Keratinocyte (primary cell): ENCODE measurements at regions not wholly inside any gene's neighbourhood (a gene's known extent, or its start where the extent isn't known, plus 50 kb on each side); places are given as distances from the start of the nearest gene placed in this dataset.

Source experiments
- DNase-seq: peaks from one replicate; pipeline ENCODE4 v3.0.0-alpha.2; 2011; ENCODE audit warnings: low read depth, missing footprints, low spot score
- FAIRE-seq: peaks from 2 replicates; lab custom pipeline; 2011; peaks lifted over from hg19 to GRCh38; lab: Jason Lieb, UNC
- H2AFZ ChIP-seq: 2 replicates; pipeline ENCODE4 v1.6.0; 2012; ENCODE audit warnings: low read length, control low read depth, inconsistent platforms; ENCODE audit not compliant: control insufficient read depth
- H3K27ac ChIP-seq: 2 replicates; pipeline ENCODE4 v1.5.1; 2011; ENCODE audit warnings: low read length; ENCODE audit not compliant: control insufficient read depth, insufficient read depth
- H3K27me3 ChIP-seq: 3 replicates; pipeline ENCODE4 v1.6.0; 2011; ENCODE audit warnings: low read length; ENCODE audit not compliant: control insufficient read depth, insufficient read depth; ENCODE audit errors: extremely low read depth
- H3K36me3 ChIP-seq, 2 experiments: 2 replicates in 1 of 2; 3 replicates in 1 of 2; pipeline ENCODE4 v1.5.1; 2011; ENCODE audit warnings: low read length in 2 of 2, mild to moderate bottlenecking in 1 of 2; ENCODE audit not compliant: control insufficient read depth in 2 of 2, insufficient read depth in 2 of 2; ENCODE audit errors: extremely low read depth in 1 of 2
- H3K4me1 ChIP-seq: 3 replicates; pipeline ENCODE4 v1.5.1; 2011; ENCODE audit warnings: low read length; ENCODE audit not compliant: control insufficient read depth, insufficient read depth; ENCODE audit errors: extremely low read depth
- H3K4me2 ChIP-seq: 3 replicates; pipeline ENCODE4 v1.6.0; 2011; ENCODE audit warnings: low read depth, low read length; ENCODE audit not compliant: control insufficient read depth, insufficient read depth; ENCODE audit errors: extremely low read depth
- H3K4me3 ChIP-seq, 3 experiments: fragments of 200-600 bp in 1 of 3; sonication (generic) in 1 of 3; 2 replicates in 2 of 3; 3 replicates in 1 of 3; pipeline ENCODE4 v1.5.1; 2011 to 2016; ENCODE audit warnings: low read length in 3 of 3, mild to moderate bottlenecking in 3 of 3, control low read depth in 2 of 3, inconsistent platforms in 1 of 3, low read depth in 1 of 3, mixed read lengths in 1 of 3, mixed run types in 1 of 3, moderate library complexity in 1 of 3; ENCODE audit not compliant: control insufficient read depth in 2 of 3, insufficient read depth in 2 of 3; ENCODE audit errors: extremely low read depth in 1 of 3
- H3K79me2 ChIP-seq: 2 replicates; pipeline ENCODE4 v1.6.0; 2012; ENCODE audit warnings: low read length; ENCODE audit not compliant: control insufficient read depth, insufficient read depth
- H3K9ac ChIP-seq: 3 replicates; pipeline ENCODE4 v1.6.0; 2011; ENCODE audit warnings: low read length; ENCODE audit not compliant: control insufficient read depth, insufficient read depth; ENCODE audit errors: extremely low read depth
- H3K9me1 ChIP-seq: 3 replicates; pipeline ENCODE4 v1.6.0; 2011; ENCODE audit warnings: low read length; ENCODE audit not compliant: control insufficient read depth, insufficient read depth; ENCODE audit errors: extremely low read depth
- H3K9me3 ChIP-seq: 2 replicates; pipeline ENCODE4 v1.5.1; 2012; ENCODE audit warnings: low read depth, low read length; ENCODE audit not compliant: control insufficient read depth
- H4K20me1 ChIP-seq: 3 replicates; pipeline ENCODE4 v1.6.0; 2011; ENCODE audit warnings: low read length; ENCODE audit not compliant: control insufficient read depth, insufficient read depth; ENCODE audit errors: extremely low read depth
- EZH2 ChIP-seq: IDR thresholded peaks from one replicate; pipeline ENCODE4 v1.6.1; 2012; ENCODE audit warnings: inconsistent platforms, mild to moderate bottlenecking, low read length, moderate library complexity
- dilution Hi-C: fragments of 300-500 bp; cut with MboI; formaldehyde crosslinking; loops from one replicate; pipeline ENCODE4 v1.7.0; 2020; ENCODE audit warnings: low sequenced_read_pairs; ENCODE audit not compliant: extremely low pct_ligation_motif_present
- TF ChIP-seq, protein P1 (sequence below), 3 experiments: IDR thresholded peaks in 1 of 3; conservative IDR thresholded peaks in 1 of 3; optimal IDR thresholded peaks in 1 of 3; 2 replicates in 2 of 3; 3 replicates in 1 of 3; pipeline versions ENCODE3 to v1.5.1; 2011; ENCODE audit warnings: low read length in 3 of 3, mild to moderate bottlenecking in 3 of 3, moderate library complexity in 2 of 3, control low read depth in 1 of 3, inconsistent platforms in 1 of 3; ENCODE audit not compliant: insufficient read depth in 2 of 3; ENCODE audit errors: extremely low read depth in 1 of 3

DNA sequence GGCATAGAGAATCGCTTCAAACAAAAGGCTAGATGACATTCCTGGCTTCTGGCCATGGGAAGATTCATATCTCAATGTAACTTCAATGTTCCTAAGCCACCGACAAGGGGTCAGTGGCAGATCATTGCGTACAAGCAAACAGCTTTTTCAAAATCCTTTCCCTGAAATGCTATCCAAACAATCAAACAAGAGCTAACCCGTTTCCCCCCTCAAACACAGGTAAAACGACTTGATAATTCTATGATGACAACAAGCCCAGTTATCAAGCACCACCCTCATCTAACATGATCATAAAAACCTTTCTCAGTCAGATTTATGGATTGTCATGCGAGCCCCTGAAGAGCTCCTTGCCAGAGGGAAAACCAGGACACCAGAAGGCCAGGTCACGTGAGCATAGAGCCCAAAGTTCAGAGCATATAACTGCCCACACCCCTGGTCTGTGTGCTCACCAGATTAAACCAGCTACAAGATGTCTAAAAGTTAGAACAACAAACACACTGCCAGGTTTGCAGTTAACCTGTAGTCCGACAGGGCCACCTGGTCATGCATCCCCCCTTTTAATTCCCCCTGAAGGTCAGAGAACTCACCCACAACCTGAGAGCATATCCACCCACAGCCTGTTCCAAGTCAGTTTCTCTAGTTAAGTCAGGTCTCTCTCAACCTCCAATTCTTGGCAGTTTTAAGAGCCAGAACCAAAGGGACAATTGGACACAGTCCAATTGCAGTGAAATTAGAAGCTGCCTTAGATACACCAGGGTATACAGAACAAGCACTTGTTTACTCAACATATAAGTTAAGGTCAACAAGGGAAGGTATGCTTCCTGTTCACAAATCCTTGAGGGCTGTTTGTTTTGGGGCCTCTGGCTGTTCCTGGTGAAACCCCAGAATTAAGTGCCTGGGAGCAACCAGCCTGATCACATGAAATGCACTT lies 248.1 kb upstream of the PPARGC1A start:
- H3K27ac ChIP-seq: no peak overlapping the region
- no peaks in the 10 kb centered on the region for H3K79me2 ChIP-seq
- no peaks in the 10 kb centered on the region for H3K9me1 ChIP-seq
- no peak overlapping the region for H3K9ac ChIP-seq
- dilution Hi-C loops: no loop called here
- TF ChIP-seq, protein P1, sequence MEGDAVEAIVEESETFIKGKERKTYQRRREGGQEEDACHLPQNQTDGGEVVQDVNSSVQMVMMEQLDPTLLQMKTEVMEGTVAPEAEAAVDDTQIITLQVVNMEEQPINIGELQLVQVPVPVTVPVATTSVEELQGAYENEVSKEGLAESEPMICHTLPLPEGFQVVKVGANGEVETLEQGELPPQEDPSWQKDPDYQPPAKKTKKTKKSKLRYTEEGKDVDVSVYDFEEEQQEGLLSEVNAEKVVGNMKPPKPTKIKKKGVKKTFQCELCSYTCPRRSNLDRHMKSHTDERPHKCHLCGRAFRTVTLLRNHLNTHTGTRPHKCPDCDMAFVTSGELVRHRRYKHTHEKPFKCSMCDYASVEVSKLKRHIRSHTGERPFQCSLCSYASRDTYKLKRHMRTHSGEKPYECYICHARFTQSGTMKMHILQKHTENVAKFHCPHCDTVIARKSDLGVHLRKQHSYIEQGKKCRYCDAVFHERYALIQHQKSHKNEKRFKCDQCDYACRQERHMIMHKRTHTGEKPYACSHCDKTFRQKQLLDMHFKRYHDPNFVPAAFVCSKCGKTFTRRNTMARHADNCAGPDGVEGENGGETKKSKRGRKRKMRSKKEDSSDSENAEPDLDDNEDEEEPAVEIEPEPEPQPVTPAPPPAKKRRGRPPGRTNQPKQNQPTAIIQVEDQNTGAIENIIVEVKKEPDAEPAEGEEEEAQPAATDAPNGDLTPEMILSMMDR (optimal IDR thresholded peaks at IDR 0.05 in 1 of 3, IDR thresholded peaks at IDR 0.05 in 1 of 3, conservative IDR thresholded peaks at IDR 0.05 in 1 of 3; ENCODE audit: extremely low read depth in 1 of 3, insufficient read depth in 2 of 3, low read length in 3 of 3): no peak
- TF ChIP-seq EZH2: no peak
- DNase-seq (no peak), FAIRE-seq (no peak)
- no peaks in the 10 kb centered on the region for H3K9me3 ChIP-seq
- H3K4me3 ChIP-seq: no peak overlapping the region
- no peaks in the 10 kb centered on the region for H3K36me3 ChIP-seq
- H3K4me2 ChIP-seq: no peak overlapping the region
- no peak overlapping the region for H2AFZ ChIP-seq
- H3K27me3 ChIP-seq: no peaks in the 10 kb centered on the region
- H3K4me1 ChIP-seq: no peaks in the 10 kb centered on the region
- no peaks in the 10 kb centered on the region for H4K20me1 ChIP-seq

GRCh38 chr4:24131954-24132673 lies 242.3 kb upstream of the PPARGC1A start:
- dilution Hi-C loops: no loop called here
- Histone ChIP-seq H3K4me3 (no peak overlapping the region), H3K27ac (no peak overlapping the region), H3K4me2 (no peak overlapping the region), H3K4me1 (no peaks in the 10 kb centered on the region), H2AFZ (no peak overlapping the region), H3K79me2 (no peaks in the 10 kb centered on the region), H3K27me3 (no peaks in the 10 kb centered on the region), H3K36me3 (no peaks in the 10 kb centered on the region), H3K9me3 (no peaks in the 10 kb centered on the region), H3K9me1 (no peaks in the 10 kb centered on the region), H3K9ac (no peak overlapping the region), H4K20me1 (no peaks in the 10 kb centered on the region)
- no peak for FAIRE-seq
- TF ChIP-seq, protein P1 (optimal IDR thresholded peaks at IDR 0.05 in 1 of 3, IDR thresholded peaks at IDR 0.05 in 1 of 3, conservative IDR thresholded peaks at IDR 0.05 in 1 of 3; ENCODE audit: extremely low read depth in 1 of 3, insufficient read depth in 2 of 3, low read length in 3 of 3): no peak
- no peak for TF ChIP-seq EZH2
- no peak for DNase-seq
